ENCODE measurements at regions not wholly inside any gene's neighbourhood (a gene's known extent, or its start where the extent isn't known, plus 50 kb on each side); places are given as distances from the start of the nearest gene placed in this dataset.

DNA sequence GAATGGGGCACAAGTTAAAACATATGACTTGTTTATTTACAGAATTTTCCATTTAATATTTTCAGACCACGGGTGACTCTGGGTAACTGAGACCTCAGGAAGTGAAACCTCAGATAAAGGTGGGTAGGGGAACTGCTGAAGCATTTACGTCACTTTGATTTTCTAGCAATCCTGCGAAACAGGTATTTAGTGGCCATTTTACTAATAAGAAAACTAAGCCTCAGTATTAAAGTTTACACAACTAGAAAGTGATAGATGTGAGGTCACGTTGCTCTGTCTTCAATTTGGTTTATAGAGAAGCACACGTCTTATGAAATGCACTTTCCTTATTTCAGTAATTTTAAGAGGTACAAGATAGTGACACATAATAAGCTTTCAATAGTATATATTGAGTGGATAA, 402.8 kb downstream of the FGF9 start:
- WGBS, 10 experiments = 0 to 100% (median 71%) methylated on average over 1 to 5 of the region's 5 CpGs

DNA sequence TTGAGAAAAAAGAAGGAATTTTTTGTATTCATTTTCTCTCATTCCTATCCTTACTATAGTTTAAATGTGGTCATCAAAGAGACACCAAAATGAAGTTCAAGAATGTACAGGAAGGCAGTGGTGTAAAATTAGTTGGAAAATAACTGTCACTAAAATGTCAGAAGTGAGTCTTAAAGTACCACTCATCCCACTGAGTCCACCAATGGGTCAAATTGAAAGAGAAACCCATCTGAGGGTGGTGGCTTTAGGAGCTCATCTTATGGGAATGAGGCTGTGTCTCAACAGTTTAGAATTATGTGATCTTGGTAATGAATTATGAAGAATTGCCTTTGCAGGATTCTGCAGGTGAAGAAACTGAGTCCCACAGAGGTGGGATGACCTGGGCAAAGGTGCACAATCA, 403.5 kb downstream of the FGF9 start:
- Histone ChIP-seq H3K27ac (no peak overlapping the region), H3K4me3 (no peak overlapping the region), H3K4me1 (replicated peaks in 1 of 2) (peaks cover 0 to 2% of the 10 kb centered on the region in 2 donors)
- ATAC-seq (replicated peaks in 6 of 8) = no peak
- in situ Hi-C loops (cut with MboI; ENCODE audit: low pct_unique_long_range_greater_than_20kb in 2 of 9, low sequenced_read_pairs in 9 of 9, unreplicated experiment in 9 of 9) = no loop called here

More for the DNA sequence above, 402.8 kb downstream of the FGF9 start:
- Histone ChIP-seq H3K4me3 (no peak overlapping the region), H3K27ac (no peak overlapping the region), H3K4me1 (replicated peaks in 1 of 2) (peaks cover 0 to 2% of the 10 kb centered on the region in 2 donors)
- ATAC-seq (replicated peaks in 6 of 8) = no peak
- in situ Hi-C loops (cut with MboI; ENCODE audit: low pct_unique_long_range_greater_than_20kb in 2 of 9, low sequenced_read_pairs in 9 of 9, unreplicated experiment in 9 of 9) = no loop called here

DNA sequence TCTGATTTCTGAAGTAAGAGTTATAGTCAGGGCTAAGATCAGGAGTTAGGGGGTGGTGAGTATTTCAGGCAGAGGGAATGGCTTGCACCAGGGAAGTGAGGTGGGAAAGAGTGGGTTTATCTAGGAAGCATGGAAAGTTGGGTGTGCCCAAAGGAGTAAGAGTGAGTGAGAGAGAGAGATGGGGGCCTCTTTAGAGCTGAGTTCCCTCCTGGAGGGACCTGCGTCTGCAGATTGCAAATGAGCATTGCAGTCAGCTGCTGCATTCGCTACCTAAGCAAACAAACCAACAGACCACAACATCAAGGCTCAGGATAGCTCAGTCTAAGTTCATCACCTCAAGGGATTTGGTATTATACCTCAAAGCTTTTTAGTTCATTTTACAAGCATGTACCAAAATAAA, 405.8 kb downstream of the FGF9 start:
- no peak for ATAC-seq (replicated peaks in 6 of 8)
- in situ Hi-C loops (cut with MboI; ENCODE audit: low pct_unique_long_range_greater_than_20kb in 2 of 9, low sequenced_read_pairs in 9 of 9, unreplicated experiment in 9 of 9) = no loop called here
- 0 to 83% (median 75%) methylated on average over 1 to 2 of the region's 2 CpGs; no CpG with 5 or more reads in 5 of the 10 experiments for WGBS, 10 experiments
- Histone ChIP-seq H3K4me1 (replicated peaks in 1 of 2) (peaks cover 0 to 2% of the 10 kb centered on the region in 2 donors), H3K4me3 (no peak overlapping the region), H3K27ac (no peak overlapping the region)

DNA sequence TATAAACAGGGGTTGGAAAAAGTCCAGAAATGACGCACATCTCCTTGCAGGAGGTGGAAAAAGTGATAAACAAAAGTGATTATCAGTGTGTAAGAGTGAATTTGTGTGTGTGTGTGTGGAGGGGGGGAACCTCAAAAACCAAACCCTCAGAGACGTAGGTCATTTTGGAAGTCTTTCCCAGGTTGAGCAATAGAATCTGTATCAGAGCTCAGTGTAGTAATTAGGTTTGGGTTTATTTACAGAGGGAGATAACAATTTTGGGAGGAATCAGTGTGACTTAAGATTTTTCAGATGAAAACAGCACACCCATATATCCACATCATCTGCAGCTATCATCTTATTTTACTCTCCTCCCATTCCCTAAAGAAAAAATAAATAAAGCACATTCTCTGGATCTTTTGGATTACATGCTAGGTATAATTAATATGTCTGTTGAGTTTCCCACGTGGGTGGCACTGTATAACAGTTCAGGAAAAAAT, 406.4 kb downstream of the FGF9 start:
- ATAC-seq (replicated peaks in 6 of 8) = no peak
- no peak overlapping the region for H3K27ac ChIP-seq
- H3K4me3 ChIP-seq = no peak overlapping the region
- WGBS, 10 experiments = 0 to 79% (median 40%) methylated on average over 1 to 3 of the region's 3 CpGs; no CpG with 5 or more reads in 1 of the 10 experiments
- in situ Hi-C loops (cut with MboI; ENCODE audit: low pct_unique_long_range_greater_than_20kb in 2 of 9, low sequenced_read_pairs in 9 of 9, unreplicated experiment in 9 of 9) = no loop called here
- H3K4me1 ChIP-seq (replicated peaks in 1 of 2) = peaks cover 0 to 2% of the 10 kb centered on the region in 2 donors

DNA sequence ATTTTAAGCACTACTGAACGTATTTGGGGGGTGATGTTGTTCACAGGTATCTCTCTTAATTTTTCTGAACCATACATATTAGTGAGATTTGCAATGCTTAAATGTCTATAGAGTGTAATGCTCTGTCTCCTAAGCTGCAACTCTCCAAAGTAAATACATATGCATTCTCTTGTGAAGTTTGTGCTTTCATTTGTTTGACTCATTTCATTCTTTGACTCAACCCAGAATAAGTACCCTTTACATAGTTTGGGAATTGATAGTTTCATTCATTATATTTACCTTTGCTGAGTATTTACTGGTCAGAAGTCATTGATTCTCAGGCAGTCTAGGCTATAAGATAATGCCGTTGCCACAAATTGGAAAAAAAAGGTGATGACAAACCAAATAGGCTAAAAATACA, 406.9 kb downstream of the FGF9 start:
- in situ Hi-C loops (cut with MboI; ENCODE audit: low pct_unique_long_range_greater_than_20kb in 2 of 9, low sequenced_read_pairs in 9 of 9, unreplicated experiment in 9 of 9) = no loop called here
- Histone ChIP-seq H3K4me1 (replicated peaks in 1 of 2) (peaks cover 0 to 2% of the 10 kb centered on the region in 2 donors), H3K4me3 (no peak overlapping the region), H3K27ac (no peak overlapping the region)
- ATAC-seq (replicated peaks in 6 of 8) = no peak
- 0 to 100% (median 26%) methylated on average over 1 to 2 of the region's 2 CpGs for WGBS, 10 experiments

DNA sequence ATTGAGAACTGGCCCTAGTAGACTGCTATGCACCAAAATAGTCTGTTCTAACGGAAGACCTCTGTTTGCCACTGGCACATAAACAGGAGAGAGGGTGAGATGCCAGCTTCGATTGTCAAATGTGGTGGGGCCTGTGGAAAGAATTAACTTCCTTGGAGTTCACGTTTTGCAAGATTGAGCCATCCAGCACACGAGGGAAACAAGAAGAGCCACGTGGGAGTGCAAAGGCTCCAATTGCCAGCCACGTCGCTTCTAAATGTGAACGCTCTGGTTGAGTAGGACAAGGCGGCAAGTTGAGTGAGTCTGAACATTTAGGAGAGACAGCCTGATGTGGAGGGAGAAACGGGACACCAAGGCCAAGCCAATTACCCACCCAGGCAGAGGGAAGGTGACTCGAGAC, 409.1 kb downstream of the FGF9 start:
- Histone ChIP-seq H3K4me3 (no peak overlapping the region), H3K4me1 (replicated peaks in 1 of 2) (peaks cover 0 to 2% of the 10 kb centered on the region in 2 donors), H3K27ac (no peak overlapping the region)
- ATAC-seq (replicated peaks in 6 of 8) = no peak
- WGBS, 10 experiments = 8 to 94% (median 77%) methylated on average over 1 to 9 of the region's 11 CpGs; no CpG with 5 or more reads in 1 of the 10 experiments
- in situ Hi-C loops (cut with MboI; ENCODE audit: low pct_unique_long_range_greater_than_20kb in 2 of 9, low sequenced_read_pairs in 9 of 9, unreplicated experiment in 9 of 9) = no loop called here

DNA sequence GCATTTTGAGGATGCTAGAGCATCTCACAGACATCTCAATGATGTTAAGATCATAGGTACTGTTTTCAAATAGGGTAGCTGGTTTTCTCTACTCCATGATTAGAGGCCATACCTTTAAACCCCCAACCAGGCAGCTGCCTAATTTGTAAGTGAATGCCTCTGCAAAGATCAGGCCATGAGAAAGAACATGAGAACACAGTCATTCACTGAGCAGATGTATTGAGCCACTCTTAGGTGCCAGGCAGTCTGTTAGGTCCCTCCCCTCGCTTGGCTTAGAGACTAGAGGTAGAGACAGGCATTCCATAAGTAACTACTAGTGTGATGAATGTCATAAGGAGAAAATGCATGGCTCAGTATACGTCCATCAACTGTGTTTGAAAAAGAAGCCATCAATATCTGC, 410.0 kb downstream of the FGF9 start:
- WGBS, 10 experiments = 0 to 100% (median 44%) methylated on average over 1 to 2 of the region's 2 CpGs; no CpG with 5 or more reads in 2 of the 10 experiments

DNA sequence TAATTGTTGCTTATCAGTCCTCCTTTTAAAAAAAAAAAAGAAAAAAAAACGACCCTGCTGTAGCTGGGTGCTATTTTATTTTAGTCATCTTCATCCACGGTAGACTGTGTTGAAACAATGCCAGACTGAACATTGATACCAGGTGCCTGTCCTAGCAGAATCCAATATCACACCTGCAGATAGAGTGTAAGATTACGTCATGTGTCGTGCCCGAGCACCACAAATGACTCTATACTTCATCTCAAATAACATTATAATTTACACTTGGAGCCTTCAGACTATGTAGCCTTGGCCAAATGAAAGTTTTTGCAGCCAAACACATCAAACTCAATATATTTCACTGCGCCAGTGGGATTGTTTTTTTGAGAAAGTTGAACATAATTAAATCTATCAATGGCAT, 410.6 kb downstream of the FGF9 start:
- Histone ChIP-seq H3K4me3 (no peak overlapping the region), H3K27ac (no peak overlapping the region), H3K4me1 (replicated peaks in 1 of 2) (peaks cover 0 to 2% of the 10 kb centered on the region in 2 donors)
- in situ Hi-C loops (cut with MboI; ENCODE audit: low pct_unique_long_range_greater_than_20kb in 2 of 9, low sequenced_read_pairs in 9 of 9, unreplicated experiment in 9 of 9) = no loop called here
- ATAC-seq (replicated peaks in 6 of 8) = no peak
- 0 to 93% (median 52%) methylated on average over 1 to 6 of the region's 6 CpGs for WGBS, 10 experiments

More for the DNA sequence above, 410.0 kb downstream of the FGF9 start:
- in situ Hi-C loops (cut with MboI; ENCODE audit: low pct_unique_long_range_greater_than_20kb in 2 of 9, low sequenced_read_pairs in 9 of 9, unreplicated experiment in 9 of 9) = no loop called here
- H3K27ac ChIP-seq = no peak overlapping the region
- no peak for ATAC-seq (replicated peaks in 6 of 8)
- peaks cover 0 to 2% of the 10 kb centered on the region in 2 donors for H3K4me1 ChIP-seq (replicated peaks in 1 of 2)
- H3K4me3 ChIP-seq = no peak overlapping the region

DNA sequence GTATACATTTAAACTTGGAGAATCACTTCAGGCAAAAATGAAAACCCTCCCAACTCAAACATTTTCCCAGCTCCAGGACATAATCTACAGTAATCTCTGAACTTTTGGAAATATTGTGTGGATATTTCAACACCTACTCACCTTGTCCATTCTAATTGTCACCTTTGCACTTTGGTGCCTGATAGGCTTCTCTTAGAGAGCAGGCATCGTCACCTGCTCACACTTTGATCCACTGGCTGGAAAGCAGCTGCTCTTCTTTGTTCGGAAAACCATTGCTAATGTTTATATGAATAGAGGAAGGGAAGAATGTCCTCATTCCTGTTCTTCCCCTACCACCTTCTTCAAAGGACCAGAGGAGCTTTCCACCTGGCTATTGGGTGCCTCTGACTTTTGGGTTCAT, 411.2 kb downstream of the FGF9 start:
- ATAC-seq (replicated peaks in 6 of 8) = no peak
- Histone ChIP-seq H3K27ac (no peak overlapping the region), H3K4me1 (replicated peaks in 1 of 2) (peaks cover 0 to 2% of the 10 kb centered on the region in 2 donors), H3K4me3 (no peak overlapping the region)
- in situ Hi-C loops (cut with MboI; ENCODE audit: low pct_unique_long_range_greater_than_20kb in 2 of 9, low sequenced_read_pairs in 9 of 9, unreplicated experiment in 9 of 9) = no loop called here
- WGBS, 10 experiments = 6 to 100% (median 92%) methylated on average over 1 to 2 of the region's 2 CpGs; no CpG with 5 or more reads in 6 of the 10 experiments

DNA sequence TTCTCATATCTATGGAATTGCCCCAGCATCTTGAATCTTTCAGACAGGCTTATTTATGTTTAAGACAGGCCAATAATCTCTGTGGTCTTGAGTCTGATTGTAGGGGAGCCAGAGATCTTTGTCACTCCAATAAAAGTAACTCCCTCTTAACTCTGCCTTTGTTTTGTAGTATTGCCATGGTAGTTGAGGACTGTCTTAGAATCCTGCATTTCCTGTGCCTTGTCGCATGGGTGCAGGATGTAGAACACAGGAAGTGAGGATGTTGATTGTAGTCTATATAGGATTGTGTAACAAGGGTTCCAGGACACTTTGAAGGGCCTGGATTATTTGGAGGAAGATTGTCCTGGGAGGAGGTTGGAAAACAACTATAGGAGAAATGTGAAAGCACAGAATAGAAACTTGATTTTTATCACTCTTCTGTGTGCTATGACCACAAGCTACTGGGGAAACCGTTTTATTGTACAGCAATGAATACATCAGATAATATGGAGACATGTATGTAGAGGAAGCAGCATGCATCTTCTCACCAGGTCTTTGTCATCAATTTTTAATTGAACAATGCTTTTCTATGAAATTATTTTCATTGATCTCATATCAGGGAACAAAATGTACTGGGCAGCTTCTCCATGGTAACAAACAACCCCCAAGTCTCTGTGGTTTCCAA, 411.7 kb downstream of the FGF9 start:
- Histone ChIP-seq H3K27ac (no peak overlapping the region), H3K4me3 (no peak overlapping the region), H3K4me1 (replicated peaks in 1 of 2) (peaks cover 0 to 2% of the 10 kb centered on the region in 2 donors)
- WGBS, 10 experiments = 19 to 100% (median 65%) methylated on average over 1 to 2 of the region's 2 CpGs; no CpG with 5 or more reads in 2 of the 10 experiments
- ATAC-seq (replicated peaks in 6 of 8) = no peak
- in situ Hi-C loops (cut with MboI; ENCODE audit: low pct_unique_long_range_greater_than_20kb in 2 of 9, low sequenced_read_pairs in 9 of 9, unreplicated experiment in 9 of 9) = no loop called here

DNA sequence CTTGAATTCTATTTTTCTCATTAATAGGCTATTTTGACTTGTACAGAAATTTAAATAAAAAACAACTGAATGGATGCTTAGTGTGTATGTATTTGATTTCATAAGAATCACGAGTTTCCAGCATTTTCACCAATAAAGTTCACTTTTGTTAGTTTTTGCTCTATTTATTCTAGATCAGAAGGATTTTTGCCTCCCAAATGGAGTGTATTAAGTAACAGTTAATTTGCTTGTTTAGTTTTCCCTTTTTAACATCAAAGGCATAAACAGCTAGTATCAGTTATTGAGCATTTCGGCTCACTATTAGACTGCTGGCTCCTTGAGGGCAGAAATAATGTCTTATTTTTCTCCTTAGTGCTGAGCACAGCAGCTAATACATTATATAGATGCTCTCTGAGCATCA, 414.1 kb downstream of the FGF9 start:
- in situ Hi-C loops (cut with MboI; ENCODE audit: low pct_unique_long_range_greater_than_20kb in 2 of 9, low sequenced_read_pairs in 9 of 9, unreplicated experiment in 9 of 9) = no loop called here
- no peak for ATAC-seq (replicated peaks in 6 of 8)
- H3K4me3 ChIP-seq = no peak overlapping the region
- no peaks in the 10 kb centered on the region for H3K4me1 ChIP-seq (replicated peaks in 1 of 2)
- 0 to 100% (median 82%) methylated on average over 1 to 2 of the region's 2 CpGs for WGBS, 10 experiments
- no peak overlapping the region for H3K27ac ChIP-seq

DNA sequence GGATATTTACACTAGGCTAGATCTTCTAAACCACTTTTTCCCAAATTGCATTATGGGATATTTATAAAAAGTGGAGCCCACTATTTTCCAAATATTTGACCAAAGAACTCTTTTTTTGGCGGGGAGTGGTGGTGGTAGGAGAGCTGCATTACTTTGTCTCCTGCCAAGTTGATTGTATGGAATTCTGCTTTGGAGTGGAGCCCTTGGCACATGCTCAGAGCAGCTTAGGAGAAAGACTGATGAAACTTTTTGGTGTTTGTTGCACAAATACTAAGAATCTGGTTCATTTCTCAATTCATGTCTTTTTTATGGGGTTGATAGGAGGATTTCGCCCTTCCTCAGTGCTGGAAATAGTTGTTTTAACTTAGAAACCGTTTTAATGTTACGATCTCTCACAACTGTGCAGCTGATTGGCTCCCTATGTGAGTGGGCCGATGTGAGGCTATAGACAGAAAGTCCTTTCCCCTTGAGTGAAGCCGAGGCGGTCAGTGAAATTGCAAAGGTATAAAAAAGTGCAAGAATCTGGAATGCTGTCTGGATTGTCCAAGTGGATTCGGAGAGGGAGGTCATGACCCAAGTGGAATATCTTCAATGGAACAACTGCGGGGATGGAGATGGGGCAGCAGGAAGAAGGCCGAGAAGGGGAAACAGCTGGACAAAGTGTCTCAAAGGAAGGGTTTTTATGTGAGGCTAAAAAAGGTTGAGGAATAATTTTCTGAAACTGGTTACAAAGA, 415.9 kb downstream of the FGF9 start:
- H3K27ac ChIP-seq = no peak overlapping the region
- no peak for ATAC-seq (replicated peaks in 6 of 8)
- no peak overlapping the region for H3K4me3 ChIP-seq
- in situ Hi-C loops (cut with MboI; ENCODE audit: low pct_unique_long_range_greater_than_20kb in 2 of 9, low sequenced_read_pairs in 9 of 9, unreplicated experiment in 9 of 9) = no loop called here
- no peaks in the 10 kb centered on the region for H3K4me1 ChIP-seq (replicated peaks in 1 of 2)
- 13 to 100% (median 81%) methylated on average over 2 to 9 of the region's 10 CpGs for WGBS, 10 experiments

DNA sequence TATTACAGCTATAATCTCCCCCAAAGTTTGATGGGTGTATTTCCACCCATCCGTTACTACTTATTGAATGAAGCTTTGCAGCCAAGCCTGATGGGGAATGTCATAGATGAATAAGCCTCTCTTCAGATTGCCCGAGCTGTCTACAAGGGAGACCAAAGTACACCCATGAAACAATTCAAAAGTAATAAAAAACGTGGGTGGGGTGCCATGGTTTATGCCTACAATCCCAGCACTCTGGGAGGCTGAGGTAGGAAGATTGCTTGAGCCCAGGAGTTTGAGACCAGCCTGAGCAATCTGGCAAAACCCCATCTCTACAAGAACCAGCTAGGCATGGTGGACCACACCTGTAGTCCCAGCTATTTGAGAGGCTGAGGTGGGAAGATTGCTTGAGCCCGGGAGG, 419.2 kb downstream of the FGF9 start:
- in situ Hi-C loops (cut with MboI; ENCODE audit: low pct_unique_long_range_greater_than_20kb in 2 of 9, low sequenced_read_pairs in 9 of 9, unreplicated experiment in 9 of 9) = no loop called here

More for the DNA sequence above, 419.2 kb downstream of the FGF9 start:
- no peak overlapping the region for H3K4me3 ChIP-seq
- WGBS, 10 experiments = 0 to 100% (median 73%) methylated on average over 1 to 3 of the region's 4 CpGs; no CpG with 5 or more reads in 2 of the 10 experiments
- ATAC-seq (replicated peaks in 6 of 8) = no peak
- H3K27ac ChIP-seq = no peak overlapping the region
- no peaks in the 10 kb centered on the region for H3K4me1 ChIP-seq (replicated peaks in 1 of 2)

All from motor neuron (in vitro differentiated cells).